8988T (cell line): ENCODE measurements at regions not wholly inside any gene's neighbourhood (a gene's known extent, or its start where the extent isn't known, plus 50 kb on each side); places are given as distances from the start of the nearest gene placed in this dataset.

Experiments used
- DNase-seq: peaks from one replicate; pipeline ENCODE4 v3.0.0; 2011

- no peak for DNase-seq
Measured at GRCh38 chr4:81522711-81523110, 51.0 kb upstream of the RASGEF1B start.

- no peak for DNase-seq
Measured at GRCh38 chr4:81521708-81522107, 50.0 kb upstream of the RASGEF1B start.
